Loucy (cell line): ENCODE measurements at regions not wholly inside any gene's neighbourhood (a gene's known extent, or its start where the extent isn't known, plus 50 kb on each side); places are given as distances from the start of the nearest gene placed in this dataset.
"Not testable (repeated sequence)": the region's sequence is repeated elsewhere in the genome, so short reads cannot be mapped to it uniquely, and the experiment has no call there.

Experiments used
- EZH2phosphoT487 ChIP-seq: fragments of 200-600 bp; IDR thresholded peaks from 2 replicates; pipeline ENCODE4 v1.6.1; 2018; ENCODE audit warnings: antibody characterized with exemption, mild to moderate bottlenecking, moderate library complexity, borderline replicate concordance
- TF ChIP-seq, protein P1 (sequence below): fragments of 200-600 bp; sonication (generic); conservative IDR thresholded peaks from 2 replicates; pipeline ENCODE4 v1.5.1; 2014; ENCODE audit warnings: mild to moderate bottlenecking, antibody characterized with exemption, low read length

DNA sequence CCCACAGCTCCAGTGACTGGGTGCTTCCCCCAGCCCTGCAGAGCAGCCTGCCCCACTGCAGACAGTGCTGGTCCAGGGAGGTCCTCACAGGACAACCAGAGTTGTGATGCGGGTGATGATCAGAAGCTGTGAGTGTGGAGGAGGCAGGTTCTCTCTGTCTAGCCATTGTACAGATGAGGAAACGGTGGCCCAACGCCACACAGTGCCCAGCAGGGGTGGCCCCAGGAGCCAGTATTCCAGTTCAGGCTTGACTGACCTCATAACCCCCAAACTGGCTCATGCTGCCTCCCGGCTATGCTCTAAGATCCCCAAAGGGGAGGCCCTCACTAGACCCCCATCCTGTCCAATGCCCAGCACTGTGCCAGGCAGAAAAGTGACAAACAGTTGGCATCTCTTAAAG, 147.1 kb upstream of the MAMLD1 start:
- TF ChIP-seq EZH2phosphoT487 = not testable (repeated sequence)
- TF ChIP-seq, protein P1, sequence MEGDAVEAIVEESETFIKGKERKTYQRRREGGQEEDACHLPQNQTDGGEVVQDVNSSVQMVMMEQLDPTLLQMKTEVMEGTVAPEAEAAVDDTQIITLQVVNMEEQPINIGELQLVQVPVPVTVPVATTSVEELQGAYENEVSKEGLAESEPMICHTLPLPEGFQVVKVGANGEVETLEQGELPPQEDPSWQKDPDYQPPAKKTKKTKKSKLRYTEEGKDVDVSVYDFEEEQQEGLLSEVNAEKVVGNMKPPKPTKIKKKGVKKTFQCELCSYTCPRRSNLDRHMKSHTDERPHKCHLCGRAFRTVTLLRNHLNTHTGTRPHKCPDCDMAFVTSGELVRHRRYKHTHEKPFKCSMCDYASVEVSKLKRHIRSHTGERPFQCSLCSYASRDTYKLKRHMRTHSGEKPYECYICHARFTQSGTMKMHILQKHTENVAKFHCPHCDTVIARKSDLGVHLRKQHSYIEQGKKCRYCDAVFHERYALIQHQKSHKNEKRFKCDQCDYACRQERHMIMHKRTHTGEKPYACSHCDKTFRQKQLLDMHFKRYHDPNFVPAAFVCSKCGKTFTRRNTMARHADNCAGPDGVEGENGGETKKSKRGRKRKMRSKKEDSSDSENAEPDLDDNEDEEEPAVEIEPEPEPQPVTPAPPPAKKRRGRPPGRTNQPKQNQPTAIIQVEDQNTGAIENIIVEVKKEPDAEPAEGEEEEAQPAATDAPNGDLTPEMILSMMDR = not testable (repeated sequence)
